Activated T-helper 1 cell treated with anti-CD3 and anti-CD28 coated beads, Interleukin-2, amount 50 U/mL, for 16 hours (primary cell): ENCODE measurements at regions not wholly inside any gene's neighbourhood (a gene's known extent, or its start where the extent isn't known, plus 50 kb on each side); places are given as distances from the start of the nearest gene placed in this dataset.
"Not testable (repeated sequence)": the region's sequence is repeated elsewhere in the genome, so short reads cannot be mapped to it uniquely, and the experiment has no call there.

Experiments
- DNase-seq, 2 donors: peaks; one replicate each; pipeline ENCODE4 v3.0.0-alpha.2; 2020; ENCODE audit warnings: low read depth in 1 of 2, low spot score in 1 of 2

GRCh38 chr15:69756440-69756839, 303.8 kb downstream of the RPLP1 start:
- DNase-seq = no peak

GRCh38 chr15:69757186-69757585, 304.6 kb downstream of the RPLP1 start:
- DNase-seq = peak in 1 of 2 donors; percentile 62

GRCh38 chr15:69758291-69758771, 305.7 kb downstream of the RPLP1 start:
- DNase-seq = no peak

- DNase-seq = peak; percentile 67 to 79
Observed at GRCh38 chr15:69758810-69759790, 306.5 kb downstream of the RPLP1 start.

GRCh38 chr15:69760258-69760845, 307.7 kb downstream of the RPLP1 start:
- no peak for DNase-seq

- DNase-seq = peak; percentile 51 to 72
Observed at GRCh38 chr15:69760890-69761568, 308.4 kb downstream of the RPLP1 start.

- no peak for DNase-seq
Observed at GRCh38 chr15:69762373-69763148, 309.9 kb downstream of the RPLP1 start.

GRCh38 chr15:69763831-69764230, 311.2 kb downstream of the RPLP1 start:
- DNase-seq = no peak

- no peak for DNase-seq
Observed at GRCh38 chr15:69766156-69766555, 313.5 kb downstream of the RPLP1 start.

- no peak for DNase-seq
Observed at GRCh38 chr15:69767191-69767590, 314.6 kb downstream of the RPLP1 start.

GRCh38 chr15:69769336-69769735, 316.7 kb downstream of the RPLP1 start:
- not testable (repeated sequence) for DNase-seq

GRCh38 chr15:69774258-69774657, 321.6 kb downstream of the RPLP1 start:
- not testable (repeated sequence) for DNase-seq

- not testable (repeated sequence) for DNase-seq
Observed at GRCh38 chr15:69774711-69775110, 322.1 kb downstream of the RPLP1 start.

- no peak for DNase-seq
Observed at GRCh38 chr15:69777356-69777755, 320.4 kb downstream of the TLE3 start.

GRCh38 chr15:69780374-69780773, 317.3 kb downstream of the TLE3 start:
- no peak for DNase-seq

- DNase-seq = no peak
Observed at GRCh38 chr15:69780981-69781380, 316.7 kb downstream of the TLE3 start.

GRCh38 chr15:69781411-69782125, 316.1 kb downstream of the TLE3 start:
- no peak for DNase-seq

GRCh38 chr15:69782139-69782658, 315.5 kb downstream of the TLE3 start:
- no peak for DNase-seq

- DNase-seq = no peak
Observed at GRCh38 chr15:69782809-69783208, 314.9 kb downstream of the TLE3 start.

- no peak for DNase-seq
Observed at GRCh38 chr15:69783211-69783610, 314.5 kb downstream of the TLE3 start.
